AG09309 (cell line): ENCODE measurements at regions not wholly inside any gene's neighbourhood (a gene's known extent, or its start where the extent isn't known, plus 50 kb on each side); places are given as distances from the start of the nearest gene placed in this dataset.

Experiments
- DNase-seq: peaks from one replicate; pipeline ENCODE4 v3.0.0-alpha.2; 2010; ENCODE audit warnings: low read depth
- H3K4me3 ChIP-seq: 2 replicates; pipeline ENCODE4 v1.5.1; 2011; ENCODE audit warnings: mild to moderate bottlenecking, low read depth, low read length, moderate library complexity; ENCODE audit not compliant: control insufficient read depth
- TF ChIP-seq, protein P1 (sequence below): IDR thresholded peaks from 2 replicates; pipeline ENCODE4 v1.5.1; 2011; ENCODE audit warnings: mild to moderate bottlenecking, low read depth, low read length, inconsistent platforms; ENCODE audit not compliant: insufficient read depth, control insufficient read depth; ENCODE audit errors: missing control alignments

DNA sequence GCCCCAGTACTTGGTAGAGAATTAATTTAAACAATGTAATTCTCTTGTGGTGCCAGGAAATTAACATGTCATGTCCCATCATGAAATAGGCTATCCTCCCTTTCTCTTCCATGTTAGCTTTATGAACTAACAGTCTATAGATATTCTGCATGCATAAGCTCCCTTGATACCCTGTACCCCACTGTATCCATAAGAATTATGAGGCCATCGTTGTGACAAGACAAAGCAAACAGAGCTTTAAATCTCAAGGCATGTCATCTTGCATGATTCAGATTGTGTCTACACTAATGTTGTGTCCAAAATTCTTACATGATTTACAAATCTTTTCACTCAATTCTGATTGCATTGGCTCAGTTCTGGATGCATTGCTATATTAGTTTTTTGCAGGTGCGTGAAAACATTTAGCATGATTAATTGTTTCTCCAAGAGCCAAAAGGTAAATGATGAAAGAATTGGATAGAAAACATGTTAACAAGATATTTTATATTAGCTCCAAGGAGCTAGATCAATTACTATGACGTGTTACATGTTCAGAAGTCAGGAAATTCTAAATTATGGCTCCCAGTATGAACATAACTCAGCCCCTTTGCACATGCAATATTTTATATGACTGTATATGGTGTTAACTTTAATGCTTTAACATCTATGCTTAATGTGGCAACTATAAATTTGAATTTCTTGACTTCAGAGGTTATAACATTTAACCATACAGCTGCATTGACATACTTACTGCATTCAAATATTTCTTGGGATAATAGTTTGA, 620.3 kb downstream of the SLC4A3 start:
- DNase-seq: no peak
- TF ChIP-seq, protein P1, sequence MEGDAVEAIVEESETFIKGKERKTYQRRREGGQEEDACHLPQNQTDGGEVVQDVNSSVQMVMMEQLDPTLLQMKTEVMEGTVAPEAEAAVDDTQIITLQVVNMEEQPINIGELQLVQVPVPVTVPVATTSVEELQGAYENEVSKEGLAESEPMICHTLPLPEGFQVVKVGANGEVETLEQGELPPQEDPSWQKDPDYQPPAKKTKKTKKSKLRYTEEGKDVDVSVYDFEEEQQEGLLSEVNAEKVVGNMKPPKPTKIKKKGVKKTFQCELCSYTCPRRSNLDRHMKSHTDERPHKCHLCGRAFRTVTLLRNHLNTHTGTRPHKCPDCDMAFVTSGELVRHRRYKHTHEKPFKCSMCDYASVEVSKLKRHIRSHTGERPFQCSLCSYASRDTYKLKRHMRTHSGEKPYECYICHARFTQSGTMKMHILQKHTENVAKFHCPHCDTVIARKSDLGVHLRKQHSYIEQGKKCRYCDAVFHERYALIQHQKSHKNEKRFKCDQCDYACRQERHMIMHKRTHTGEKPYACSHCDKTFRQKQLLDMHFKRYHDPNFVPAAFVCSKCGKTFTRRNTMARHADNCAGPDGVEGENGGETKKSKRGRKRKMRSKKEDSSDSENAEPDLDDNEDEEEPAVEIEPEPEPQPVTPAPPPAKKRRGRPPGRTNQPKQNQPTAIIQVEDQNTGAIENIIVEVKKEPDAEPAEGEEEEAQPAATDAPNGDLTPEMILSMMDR: no peak
- no peak overlapping the region for H3K4me3 ChIP-seq

DNA sequence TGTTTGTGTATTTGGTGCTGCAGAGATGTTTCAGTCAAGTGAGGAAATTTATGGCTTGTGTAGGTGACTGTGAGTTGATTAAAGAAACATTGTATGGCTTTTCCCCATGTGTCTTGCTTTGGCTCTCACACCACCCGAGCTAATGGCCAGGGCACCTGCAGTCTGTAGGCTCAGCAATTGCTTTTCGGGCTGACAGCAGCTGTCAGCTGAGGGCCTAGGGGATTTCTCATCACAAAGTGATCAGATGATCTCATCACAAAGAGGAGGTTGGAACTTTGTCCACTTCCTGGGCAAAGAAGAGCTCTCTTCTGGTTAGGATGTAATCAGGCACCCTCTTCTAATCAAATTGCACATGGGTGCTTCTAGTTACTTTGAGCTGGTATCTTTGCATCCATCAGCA, 632.2 kb downstream of the SLC4A3 start:
- no peak overlapping the region for H3K4me3 ChIP-seq
- DNase-seq: no peak
- TF ChIP-seq, protein P1: no peak

DNA sequence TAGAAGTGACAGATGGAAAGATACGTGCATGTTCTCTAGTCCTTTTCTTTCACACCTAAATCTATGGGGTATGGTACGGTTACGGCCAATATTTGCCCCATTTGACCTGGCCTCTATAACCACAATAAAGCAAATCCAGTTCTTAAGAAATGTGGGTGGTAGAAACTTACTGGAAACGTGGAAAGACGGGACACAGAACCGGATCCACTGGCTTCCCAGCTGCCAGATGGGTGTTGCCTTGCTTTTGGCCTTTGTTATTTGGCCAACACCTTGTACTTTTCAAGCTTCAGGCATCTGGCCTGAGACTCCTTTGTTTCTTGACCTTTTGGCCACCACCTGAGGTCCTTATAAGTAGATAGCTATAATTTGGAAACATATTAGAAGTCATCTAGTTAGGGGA, 635.9 kb downstream of the SLC4A3 start:
- TF ChIP-seq, protein P1: no peak
- H3K4me3 ChIP-seq: no peak overlapping the region
- no peak for DNase-seq

DNA sequence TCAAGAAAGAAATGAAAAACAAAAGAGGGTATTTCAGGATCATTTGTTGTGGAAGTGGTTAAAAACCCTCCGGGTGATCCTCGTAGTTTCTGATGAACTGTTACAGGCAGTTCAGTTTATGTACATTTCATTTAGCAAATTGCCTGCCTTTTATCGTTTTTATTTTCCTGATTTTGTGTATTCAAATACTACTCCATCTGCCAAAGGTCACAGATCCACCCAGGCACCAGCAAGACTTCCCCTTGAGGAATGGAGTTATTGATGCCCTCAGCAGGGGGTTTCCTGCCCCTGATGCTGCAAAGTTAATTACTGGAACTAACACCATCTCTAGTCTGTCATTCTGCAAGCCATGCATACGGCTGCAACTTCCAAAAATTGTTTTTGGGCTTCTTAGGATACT, 641.9 kb downstream of the SLC4A3 start:
- H3K4me3 ChIP-seq: no peak overlapping the region
- no peak for DNase-seq
- TF ChIP-seq, protein P1: no peak

DNA sequence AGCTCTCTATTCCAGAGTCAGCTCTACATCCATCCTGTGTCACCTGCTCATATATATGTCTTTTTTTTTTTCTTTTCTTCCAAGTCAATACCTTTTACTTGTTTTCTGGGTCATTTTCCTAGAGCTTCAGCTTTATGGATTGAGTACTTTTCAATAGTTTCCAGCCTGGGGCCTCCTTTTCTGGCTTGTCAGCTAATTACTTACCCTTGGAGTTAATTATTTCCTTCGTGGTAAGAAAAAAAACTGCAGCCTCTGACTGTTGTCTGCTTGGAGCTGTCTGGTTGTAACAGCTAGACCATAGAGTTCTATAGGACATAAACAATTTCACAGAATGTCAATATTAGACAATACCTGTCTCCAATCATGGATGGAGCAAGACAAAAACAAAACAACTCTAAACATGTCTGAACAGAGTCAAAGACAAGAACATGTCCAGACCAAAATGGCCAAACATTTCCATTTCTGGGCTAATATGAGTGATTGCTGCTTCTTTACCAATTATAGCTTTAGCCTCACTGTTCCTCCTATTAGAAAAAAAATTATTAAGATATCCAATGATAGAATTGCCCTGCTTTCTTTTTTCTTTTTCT, 643.1 kb downstream of the SLC4A3 start:
- no peak for DNase-seq
- TF ChIP-seq, protein P1: no peak
- H3K4me3 ChIP-seq: no peak overlapping the region

DNA sequence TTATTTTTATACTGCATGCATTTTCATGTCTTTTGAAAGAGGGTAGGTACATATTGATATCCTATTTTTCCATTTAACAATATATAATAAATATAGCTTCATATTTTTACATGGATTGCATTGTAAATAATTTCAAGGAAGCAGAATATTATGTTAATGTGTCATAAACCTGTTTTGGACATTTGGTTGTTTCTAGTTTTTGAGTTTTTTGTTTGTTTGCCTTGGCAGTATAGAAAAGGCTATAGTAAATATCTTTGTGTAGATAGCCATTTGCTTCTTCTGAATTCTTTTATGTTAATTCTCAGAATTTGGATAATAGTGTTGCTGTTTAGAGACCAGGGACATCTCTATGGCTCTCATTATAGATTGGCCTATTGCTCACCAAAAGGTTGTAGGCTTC, 645.2 kb downstream of the SLC4A3 start:
- no peak overlapping the region for H3K4me3 ChIP-seq
- no peak for DNase-seq
- TF ChIP-seq, protein P1: no peak
